Stomach (tissue), 4 donors: ENCODE measurements at regions not wholly inside any gene's neighbourhood (a gene's known extent, or its start where the extent isn't known, plus 50 kb on each side); places are given as distances from the start of the nearest gene placed in this dataset.

ENCODE experiments used
- POLR2A ChIP-seq, 4 donors: fragments of 450-650 bp; IDR thresholded peaks; one replicate each; pipeline ENCODE4 v1.6.1; 2016; ENCODE audit warnings: antibody characterized with exemption in 4 of 4, control low read depth in 2 of 4, mild to moderate bottlenecking in 1 of 4, moderate library complexity in 1 of 4
- POLR2AphosphoS5 ChIP-seq, 3 donors: sonication (generic); formaldehyde crosslinking; IDR thresholded peaks; one replicate each; pipeline ENCODE4 v1.6.1; 2016; ENCODE audit warnings: antibody characterized with exemption in 3 of 3
- TF ChIP-seq, protein P1 (sequence below), 7 experiments: fragments of 450-650 bp in 4 of 7; fragments of 200-600 bp in 3 of 7; sonication (generic) in 3 of 7; IDR thresholded peaks; one replicate each; pipeline ENCODE4 v1.5.1; 2016 to 2019; ENCODE audit warnings: antibody characterized with exemption in 7 of 7, control low read depth in 2 of 7, mild to moderate bottlenecking in 1 of 7

DNA sequence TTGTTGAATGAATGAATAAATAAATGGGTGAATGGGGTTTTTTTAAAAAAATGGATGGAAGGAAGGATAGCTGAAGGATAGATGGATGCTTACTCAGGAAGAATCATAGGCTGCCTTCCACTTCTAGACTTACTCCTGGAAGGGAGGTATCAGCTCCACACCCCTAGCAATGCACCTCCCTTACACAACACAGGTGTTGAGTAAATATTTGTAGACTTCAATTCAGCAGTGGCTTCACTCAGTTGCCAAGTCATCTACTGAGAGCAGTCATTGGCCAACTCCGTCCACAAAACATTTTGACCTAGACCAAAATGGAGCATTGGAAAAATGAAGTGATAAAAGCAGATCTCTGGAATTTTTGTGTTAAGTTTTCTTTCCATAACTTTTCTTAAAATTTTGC lies 65.5 kb upstream of the ST8SIA2 start:
- TF ChIP-seq, protein P1, sequence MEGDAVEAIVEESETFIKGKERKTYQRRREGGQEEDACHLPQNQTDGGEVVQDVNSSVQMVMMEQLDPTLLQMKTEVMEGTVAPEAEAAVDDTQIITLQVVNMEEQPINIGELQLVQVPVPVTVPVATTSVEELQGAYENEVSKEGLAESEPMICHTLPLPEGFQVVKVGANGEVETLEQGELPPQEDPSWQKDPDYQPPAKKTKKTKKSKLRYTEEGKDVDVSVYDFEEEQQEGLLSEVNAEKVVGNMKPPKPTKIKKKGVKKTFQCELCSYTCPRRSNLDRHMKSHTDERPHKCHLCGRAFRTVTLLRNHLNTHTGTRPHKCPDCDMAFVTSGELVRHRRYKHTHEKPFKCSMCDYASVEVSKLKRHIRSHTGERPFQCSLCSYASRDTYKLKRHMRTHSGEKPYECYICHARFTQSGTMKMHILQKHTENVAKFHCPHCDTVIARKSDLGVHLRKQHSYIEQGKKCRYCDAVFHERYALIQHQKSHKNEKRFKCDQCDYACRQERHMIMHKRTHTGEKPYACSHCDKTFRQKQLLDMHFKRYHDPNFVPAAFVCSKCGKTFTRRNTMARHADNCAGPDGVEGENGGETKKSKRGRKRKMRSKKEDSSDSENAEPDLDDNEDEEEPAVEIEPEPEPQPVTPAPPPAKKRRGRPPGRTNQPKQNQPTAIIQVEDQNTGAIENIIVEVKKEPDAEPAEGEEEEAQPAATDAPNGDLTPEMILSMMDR (IDR thresholded peaks at IDR 0.05): no peak
- TF ChIP-seq POLR2A (IDR thresholded peaks at IDR 0.05) (no peak), POLR2AphosphoS5 (IDR thresholded peaks at IDR 0.05) (no peak)
